ENCODE measurements at regions not wholly inside any gene's neighbourhood (a gene's known extent, or its start where the extent isn't known, plus 50 kb on each side); places are given as distances from the start of the nearest gene placed in this dataset.

DNA sequence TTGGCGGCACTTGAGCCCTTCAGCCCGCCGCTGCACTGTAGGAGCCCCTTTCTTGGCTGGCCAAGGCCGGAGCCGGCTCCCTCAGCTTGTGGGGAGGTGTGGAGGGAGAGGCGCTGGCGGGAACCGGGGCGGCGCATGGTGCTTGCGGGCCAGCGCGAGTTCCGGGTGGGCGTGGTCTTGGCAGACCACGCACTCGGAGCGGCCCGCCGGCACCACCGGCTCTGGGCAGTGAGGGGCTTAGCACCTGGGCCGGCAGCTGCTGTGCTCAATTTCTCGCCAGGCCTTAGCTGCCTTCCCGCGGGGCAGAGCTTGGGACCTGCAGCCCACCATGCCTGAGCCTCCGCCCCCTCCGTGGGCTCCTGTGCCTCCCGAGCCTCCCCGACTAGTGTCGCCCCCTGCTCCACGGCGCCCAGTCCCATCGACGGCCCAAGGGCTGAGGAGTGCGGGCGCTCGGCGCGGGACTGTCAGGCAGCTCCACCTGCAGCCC, 673.7 kb upstream of the BRINP3 start:
- TF ChIP-seq, protein P1, sequence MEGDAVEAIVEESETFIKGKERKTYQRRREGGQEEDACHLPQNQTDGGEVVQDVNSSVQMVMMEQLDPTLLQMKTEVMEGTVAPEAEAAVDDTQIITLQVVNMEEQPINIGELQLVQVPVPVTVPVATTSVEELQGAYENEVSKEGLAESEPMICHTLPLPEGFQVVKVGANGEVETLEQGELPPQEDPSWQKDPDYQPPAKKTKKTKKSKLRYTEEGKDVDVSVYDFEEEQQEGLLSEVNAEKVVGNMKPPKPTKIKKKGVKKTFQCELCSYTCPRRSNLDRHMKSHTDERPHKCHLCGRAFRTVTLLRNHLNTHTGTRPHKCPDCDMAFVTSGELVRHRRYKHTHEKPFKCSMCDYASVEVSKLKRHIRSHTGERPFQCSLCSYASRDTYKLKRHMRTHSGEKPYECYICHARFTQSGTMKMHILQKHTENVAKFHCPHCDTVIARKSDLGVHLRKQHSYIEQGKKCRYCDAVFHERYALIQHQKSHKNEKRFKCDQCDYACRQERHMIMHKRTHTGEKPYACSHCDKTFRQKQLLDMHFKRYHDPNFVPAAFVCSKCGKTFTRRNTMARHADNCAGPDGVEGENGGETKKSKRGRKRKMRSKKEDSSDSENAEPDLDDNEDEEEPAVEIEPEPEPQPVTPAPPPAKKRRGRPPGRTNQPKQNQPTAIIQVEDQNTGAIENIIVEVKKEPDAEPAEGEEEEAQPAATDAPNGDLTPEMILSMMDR (optimal IDR thresholded peaks at IDR 0.05 in 1 of 3, IDR thresholded peaks at IDR 0.05 in 1 of 3, conservative IDR thresholded peaks at IDR 0.05 in 1 of 3; ENCODE audit: extremely low read depth in 1 of 3, insufficient read depth in 2 of 3, low read length in 3 of 3) = no peak
- no peak for TF ChIP-seq EZH2 (IDR thresholded peaks at IDR 0.05; ENCODE audit: low read length)

Data from keratinocyte (primary cell).